DOHH2 (cell line): ENCODE measurements at regions not wholly inside any gene's neighbourhood (a gene's known extent, or its start where the extent isn't known, plus 50 kb on each side); places are given as distances from the start of the nearest gene placed in this dataset.

Experiments
- H3F3A ChIP-seq: fragments of 200-600 bp; sonication (generic), shearing (Covaris generic); 2 replicates; pipeline ENCODE4 v1.6.0; 2016; ENCODE audit warnings: antibody characterized with exemption, mild to moderate bottlenecking; ENCODE audit not compliant: control insufficient read depth, insufficient read depth
- H3K27ac ChIP-seq: fragments of 200-600 bp; sonication (generic); 2 replicates; pipeline ENCODE4 v1.5.1; 2014; ENCODE audit warnings: low read depth, mild to moderate bottlenecking, low read length, moderate library complexity
- H3K27me3 ChIP-seq: fragments of 200-600 bp; sonication (generic); 2 replicates; pipeline ENCODE4 v1.6.1; 2014; ENCODE audit warnings: mild to moderate bottlenecking, low read length, mixed read lengths; ENCODE audit not compliant: control insufficient read depth
- H3K36me3 ChIP-seq: fragments of 200-600 bp; sonication (generic); 2 replicates; pipeline ENCODE4 v1.6.1; 2014; ENCODE audit warnings: mild to moderate bottlenecking, low read length, moderate library complexity, mixed read lengths; ENCODE audit not compliant: control insufficient read depth
- H3K4me1 ChIP-seq: fragments of 200-600 bp; sonication (generic); 2 replicates; pipeline ENCODE4 v1.6.1; 2014; ENCODE audit warnings: mild to moderate bottlenecking, low read length, mixed read lengths; ENCODE audit not compliant: control insufficient read depth
- H3K4me2 ChIP-seq: fragments of 200-600 bp; sonication (generic); 2 replicates; pipeline ENCODE4 v1.6.0; 2014; ENCODE audit warnings: mild to moderate bottlenecking, low read length, moderate library complexity
- H3K4me3 ChIP-seq: fragments of 200-600 bp; sonication (generic); 2 replicates; pipeline ENCODE4 v1.5.1; 2014; ENCODE audit warnings: mild to moderate bottlenecking, low read length, mixed read lengths
- H3K79me2 ChIP-seq: fragments of 200-600 bp; sonication (generic); 2 replicates; pipeline ENCODE4 v1.6.1; 2014; ENCODE audit warnings: mild to moderate bottlenecking, low read length, mixed read lengths; ENCODE audit not compliant: control insufficient read depth
- H3K9me2 ChIP-seq: fragments of 200-600 bp; sonication (generic); replicated peaks from 2 replicates; pipeline ENCODE4 v1.6.1; 2014; ENCODE audit warnings: mild to moderate bottlenecking, low read length, mixed read lengths; ENCODE audit not compliant: control insufficient read depth
- H3K9me3 ChIP-seq: fragments of 200-600 bp; sonication (generic); 2 replicates; pipeline ENCODE4 v1.6.1; 2014; ENCODE audit warnings: antibody characterized with exemption, low read length, mixed read lengths; ENCODE audit not compliant: control insufficient read depth, insufficient read depth
- H4K20me1 ChIP-seq: fragments of 200-600 bp; sonication (generic); 2 replicates; pipeline ENCODE4 v1.6.0; 2014; ENCODE audit warnings: low read depth, mild to moderate bottlenecking, antibody characterized with exemption, low read length, moderate library complexity; ENCODE audit not compliant: control insufficient read depth, insufficient read depth
- CTCF ChIP-seq: fragments of 200-600 bp; sonication (generic); IDR thresholded peaks from one replicate; pipeline ENCODE4 v1.5.1; 2014; ENCODE audit warnings: antibody characterized with exemption, mild to moderate bottlenecking, low read depth, low read length; ENCODE audit not compliant: poor library complexity, severe bottlenecking
- EZH2phosphoT487 ChIP-seq: fragments of 200-600 bp; sonication (generic); IDR thresholded peaks from 2 replicates; pipeline ENCODE4 v1.6.1; 2017; ENCODE audit warnings: borderline replicate concordance, mild to moderate bottlenecking, antibody characterized with exemption, low read length, moderate library complexity, mixed read lengths

- Histone ChIP-seq H3K4me2 (no peak overlapping the region), H3K27ac (no peak overlapping the region), H3K4me1 (no peaks in the 10 kb centered on the region), H3K9me3 (no peaks in the 10 kb centered on the region), H3K27me3 (no peaks in the 10 kb centered on the region), H3F3A (no peaks in the 10 kb centered on the region), H3K4me3 (no peak overlapping the region), H4K20me1 (no peaks in the 10 kb centered on the region), H3K9me2 (no peaks in the 10 kb centered on the region), H3K36me3 (no peaks in the 10 kb centered on the region), H3K79me2 (no peaks in the 10 kb centered on the region)
- TF ChIP-seq CTCF = no peak
- no peak for TF ChIP-seq EZH2phosphoT487
These were observed 280.2 kb upstream of the PLXNA2 start for GRCh38 chr1:208524376-208524775.

GRCh38 chr1:208524925-208525324 is 280.7 kb upstream of the PLXNA2 start:
- Histone ChIP-seq H3K27ac (no peak overlapping the region), H3K9me2 (no peaks in the 10 kb centered on the region), H3K36me3 (no peaks in the 10 kb centered on the region), H3F3A (no peaks in the 10 kb centered on the region), H3K79me2 (no peaks in the 10 kb centered on the region), H3K4me2 (no peak overlapping the region), H4K20me1 (no peaks in the 10 kb centered on the region), H3K27me3 (no peaks in the 10 kb centered on the region), H3K9me3 (no peaks in the 10 kb centered on the region), H3K4me1 (no peaks in the 10 kb centered on the region), H3K4me3 (no peak overlapping the region)
- TF ChIP-seq CTCF = no peak
- TF ChIP-seq EZH2phosphoT487 = no peak

- TF ChIP-seq EZH2phosphoT487 = no peak
- TF ChIP-seq CTCF = no peak
- Histone ChIP-seq H3K79me2 (no peaks in the 10 kb centered on the region), H3K9me3 (no peaks in the 10 kb centered on the region), H3K36me3 (no peaks in the 10 kb centered on the region), H3K9me2 (no peaks in the 10 kb centered on the region), H3K4me3 (no peak overlapping the region), H3K4me2 (no peak overlapping the region), H3F3A (no peaks in the 10 kb centered on the region), H3K4me1 (no peaks in the 10 kb centered on the region), H3K27ac (no peak overlapping the region), H3K27me3 (no peaks in the 10 kb centered on the region), H4K20me1 (no peaks in the 10 kb centered on the region)
These were observed 281.2 kb upstream of the PLXNA2 start for GRCh38 chr1:208525417-208525816.

GRCh38 chr1:208526613-208527125 is 282.5 kb upstream of the PLXNA2 start:
- H3K27me3 ChIP-seq = no peaks in the 10 kb centered on the region
- no peak overlapping the region for H3K4me3 ChIP-seq
- no peaks in the 10 kb centered on the region for H3K36me3 ChIP-seq
- H3K9me3 ChIP-seq = no peaks in the 10 kb centered on the region
- no peaks in the 10 kb centered on the region for H3F3A ChIP-seq
- no peaks in the 10 kb centered on the region for H3K79me2 ChIP-seq
- H4K20me1 ChIP-seq = no peaks in the 10 kb centered on the region
- no peaks in the 10 kb centered on the region for H3K4me1 ChIP-seq
- no peak for TF ChIP-seq EZH2phosphoT487
- TF ChIP-seq CTCF = no peak
- no peak overlapping the region for H3K4me2 ChIP-seq
- no peaks in the 10 kb centered on the region for H3K9me2 ChIP-seq
- no peak overlapping the region for H3K27ac ChIP-seq
